ENCODE measurements at regions not wholly inside any gene's neighbourhood (a gene's known extent, or its start where the extent isn't known, plus 50 kb on each side); places are given as distances from the start of the nearest gene placed in this dataset.

DNA sequence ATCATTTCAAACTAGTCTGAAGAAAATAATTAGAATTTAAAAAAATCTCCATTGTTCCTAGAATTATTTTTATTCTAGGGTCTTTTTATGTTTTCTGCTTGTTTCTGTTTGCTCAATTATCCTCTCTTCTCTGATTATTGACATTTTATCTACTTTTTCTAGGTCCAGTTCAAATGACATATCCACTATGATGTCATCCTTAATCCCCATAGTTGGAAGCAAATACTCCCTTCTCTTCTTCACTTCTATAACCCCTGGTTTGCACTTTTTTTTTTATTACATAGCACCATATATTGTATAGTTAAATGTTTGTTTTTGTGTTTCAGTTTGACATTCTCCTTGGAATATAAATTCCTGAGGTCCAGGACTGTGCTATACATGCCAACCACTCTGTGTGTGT lies 82.6 kb downstream of the CT47B1 start:
- TF ChIP-seq, protein P1, sequence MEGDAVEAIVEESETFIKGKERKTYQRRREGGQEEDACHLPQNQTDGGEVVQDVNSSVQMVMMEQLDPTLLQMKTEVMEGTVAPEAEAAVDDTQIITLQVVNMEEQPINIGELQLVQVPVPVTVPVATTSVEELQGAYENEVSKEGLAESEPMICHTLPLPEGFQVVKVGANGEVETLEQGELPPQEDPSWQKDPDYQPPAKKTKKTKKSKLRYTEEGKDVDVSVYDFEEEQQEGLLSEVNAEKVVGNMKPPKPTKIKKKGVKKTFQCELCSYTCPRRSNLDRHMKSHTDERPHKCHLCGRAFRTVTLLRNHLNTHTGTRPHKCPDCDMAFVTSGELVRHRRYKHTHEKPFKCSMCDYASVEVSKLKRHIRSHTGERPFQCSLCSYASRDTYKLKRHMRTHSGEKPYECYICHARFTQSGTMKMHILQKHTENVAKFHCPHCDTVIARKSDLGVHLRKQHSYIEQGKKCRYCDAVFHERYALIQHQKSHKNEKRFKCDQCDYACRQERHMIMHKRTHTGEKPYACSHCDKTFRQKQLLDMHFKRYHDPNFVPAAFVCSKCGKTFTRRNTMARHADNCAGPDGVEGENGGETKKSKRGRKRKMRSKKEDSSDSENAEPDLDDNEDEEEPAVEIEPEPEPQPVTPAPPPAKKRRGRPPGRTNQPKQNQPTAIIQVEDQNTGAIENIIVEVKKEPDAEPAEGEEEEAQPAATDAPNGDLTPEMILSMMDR (IDR thresholded peaks at IDR 0.05): no peak
- TF ChIP-seq POLR2AphosphoS5 (IDR thresholded peaks at IDR 0.05) (no peak), EP300 (IDR thresholded peaks at IDR 0.05) (no peak), POLR2A (IDR thresholded peaks at IDR 0.05) (no peak)

Data from upper lobe of left lung (tissue), 4 donors.